ENCODE measurements at regions not wholly inside any gene's neighbourhood (a gene's known extent, or its start where the extent isn't known, plus 50 kb on each side); places are given as distances from the start of the nearest gene placed in this dataset.

- peak; percentile 33 for DNase-seq
Measured at GRCh38 chr17:14805348-14805747, 459.8 kb downstream of the PMP22 start.

- no peak for DNase-seq
Measured at GRCh38 chr17:14803826-14804225, 461.3 kb downstream of the PMP22 start.

GRCh38 chr17:14797801-14798200, 467.3 kb downstream of the PMP22 start:
- DNase-seq, result no peak

- DNase-seq, result no peak
Measured at GRCh38 chr17:14797021-14797420, 468.1 kb downstream of the PMP22 start.

GRCh38 chr17:14794961-14795360, 470.2 kb downstream of the PMP22 start:
- DNase-seq, result no peak

GRCh38 chr17:14793237-14793636, 471.9 kb downstream of the PMP22 start:
- DNase-seq, result peak; percentile 80

- DNase-seq, result no peak
Measured at GRCh38 chr17:14792746-14793145, 472.4 kb downstream of the PMP22 start.

- no peak for DNase-seq
Measured at GRCh38 chr17:14791221-14791620, 473.9 kb downstream of the PMP22 start.

GRCh38 chr17:14790521-14790920, 474.6 kb downstream of the PMP22 start:
- no peak for DNase-seq

GRCh38 chr17:14784997-14785696, 480.0 kb downstream of the PMP22 start:
- no peak for DNase-seq

GRCh38 chr17:14781123-14781522, 480.2 kb downstream of the HS3ST3B1 start:
- DNase-seq, result no peak

GRCh38 chr17:14780097-14780651, 479.3 kb downstream of the HS3ST3B1 start:
- DNase-seq, result no peak

GRCh38 chr17:14779241-14779640, 478.4 kb downstream of the HS3ST3B1 start:
- no peak for DNase-seq

- DNase-seq, result no peak
Measured at GRCh38 chr17:14777291-14777690, 476.4 kb downstream of the HS3ST3B1 start.

- peak; percentile 27 for DNase-seq
Measured at GRCh38 chr17:14776791-14777190, 475.9 kb downstream of the HS3ST3B1 start.

- DNase-seq, result peak; percentile 54
Measured at GRCh38 chr17:14775731-14776492, 475.0 kb downstream of the HS3ST3B1 start.

- no peak for DNase-seq
Measured at GRCh38 chr17:14774774-14775173, 473.9 kb downstream of the HS3ST3B1 start.

GRCh38 chr17:14772776-14773175, 471.9 kb downstream of the HS3ST3B1 start:
- no peak for DNase-seq

- DNase-seq, result no peak
Measured at GRCh38 chr17:14771543-14771942, 470.7 kb downstream of the HS3ST3B1 start.

GRCh38 chr17:14768923-14769322, 468.0 kb downstream of the HS3ST3B1 start:
- no peak for DNase-seq

- no peak for DNase-seq
Measured at GRCh38 chr17:14762736-14763479, 462.0 kb downstream of the HS3ST3B1 start.

- no peak for DNase-seq
Measured at GRCh38 chr17:14760719-14761411, 460.0 kb downstream of the HS3ST3B1 start.

GRCh38 chr17:14760212-14760611, 459.3 kb downstream of the HS3ST3B1 start:
- no peak for DNase-seq
